22Rv1 (cell line): ENCODE measurements at regions not wholly inside any gene's neighbourhood (a gene's known extent, or its start where the extent isn't known, plus 50 kb on each side); places are given as distances from the start of the nearest gene placed in this dataset.

Experiments
- CTCF ChIP-seq: fragments of 450-650 bp; IDR thresholded peaks from 2 replicates; pipeline ENCODE4 v1.5.1; 2017; ENCODE audit warnings: mild to moderate bottlenecking
- ZFX ChIP-seq: fragments of 450-650 bp; IDR thresholded peaks from 2 replicates; pipeline ENCODE4 v1.6.1; 2017; ENCODE audit warnings: antibody characterized with exemption, borderline replicate concordance

- TF ChIP-seq CTCF (no peak), ZFX (no peak)
Observed at GRCh38 chr6:23175391-23175790, 606.0 kb downstream of the HDGFL1 start.
